Mesenchymal stem cell (in vitro differentiated cells and primary cell): ENCODE measurements at regions not wholly inside any gene's neighbourhood (a gene's known extent, or its start where the extent isn't known, plus 50 kb on each side); places are given as distances from the start of the nearest gene placed in this dataset.

Experiments
- DNase-seq: peaks from one replicate; pipeline ENCODE4 v3.0.0-alpha.2; 2013
- H2AFZ ChIP-seq: one replicate; pipeline ENCODE4 v1.6.1; 2013; ENCODE audit warnings: low read depth, mild to moderate bottlenecking, control low read depth, inconsistent platforms, low read length, moderate library complexity
- H2AK5ac ChIP-seq: 2 replicates; pipeline ENCODE4 v1.6.1; 2013; ENCODE audit warnings: low read length, moderate library complexity, mild to moderate bottlenecking, inconsistent platforms; ENCODE audit not compliant: severe bottlenecking
- H2BK120ac ChIP-seq: one replicate; pipeline ENCODE4 v1.6.1; 2013; ENCODE audit warnings: low read depth, mild to moderate bottlenecking, inconsistent platforms, low read length, moderate library complexity
- H2BK12ac ChIP-seq, 2 experiments: one replicate each; pipeline ENCODE4 v1.6.1; 2013; ENCODE audit warnings: inconsistent platforms in 2 of 2, low read length in 2 of 2, mild to moderate bottlenecking in 2 of 2, moderate library complexity in 2 of 2, control low read depth in 1 of 2
- H2BK15ac ChIP-seq: one replicate; pipeline ENCODE4 v1.6.1; 2013; ENCODE audit warnings: mild to moderate bottlenecking, low read depth, inconsistent platforms; ENCODE audit not compliant: poor library complexity, severe bottlenecking
- H2BK5ac ChIP-seq: 2 replicates; pipeline ENCODE4 v1.6.1; 2013; ENCODE audit warnings: low read depth, mild to moderate bottlenecking, low read length, control low read depth, inconsistent platforms; ENCODE audit not compliant: poor library complexity, severe bottlenecking
- H3K14ac ChIP-seq, 2 experiments: one replicate each; pipeline ENCODE4 v1.6.1; 2013; ENCODE audit warnings: inconsistent platforms in 2 of 2, low read length in 2 of 2, control low read depth in 1 of 2, mild to moderate bottlenecking in 1 of 2, moderate library complexity in 1 of 2
- H3K18ac ChIP-seq, 2 experiments: one replicate each; pipeline ENCODE4 v1.6.1; 2013; ENCODE audit warnings: inconsistent platforms in 2 of 2, low read length in 2 of 2, control low read depth in 1 of 2, low read depth in 1 of 2, mild to moderate bottlenecking in 1 of 2
- H3K23ac ChIP-seq, 2 experiments: one replicate each; pipeline ENCODE4 v1.6.1; 2013; ENCODE audit warnings: inconsistent platforms in 2 of 2, low read length in 2 of 2, mild to moderate bottlenecking in 2 of 2, moderate library complexity in 2 of 2, control low read depth in 1 of 2
- H3K27ac ChIP-seq: 2 replicates; pipeline ENCODE4 v1.5.1; 2013; ENCODE audit warnings: mild to moderate bottlenecking, moderate library complexity, low read length, control low read depth, inconsistent platforms; ENCODE audit not compliant: poor library complexity, severe bottlenecking
- H3K27me3 ChIP-seq, 2 experiments: 2 replicates each; pipeline versions ENCODE4 v1.6.1 to v1.7.0; 2013; ENCODE audit warnings: low read length in 2 of 2, mild to moderate bottlenecking in 2 of 2, moderate library complexity in 2 of 2, control low read depth in 1 of 2, inconsistent platforms in 1 of 2; ENCODE audit not compliant: control insufficient read depth in 1 of 2, insufficient read depth in 1 of 2
- H3K36me3 ChIP-seq, 2 experiments: 2 replicates each; pipeline versions ENCODE4 v1.6.1 to v1.7.0; 2013; ENCODE audit warnings: low read length in 2 of 2, control low read depth in 1 of 2, inconsistent platforms in 1 of 2, low read depth in 1 of 2, mild to moderate bottlenecking in 1 of 2; ENCODE audit not compliant: insufficient read depth in 2 of 2, control insufficient read depth in 1 of 2
- H3K4ac ChIP-seq, 2 experiments: one replicate each; pipeline ENCODE4 v1.6.1; 2013; ENCODE audit warnings: inconsistent platforms in 2 of 2, low read length in 2 of 2, mild to moderate bottlenecking in 2 of 2, moderate library complexity in 2 of 2, control low read depth in 1 of 2, low read depth in 1 of 2
- H3K4me1 ChIP-seq: 2 replicates; pipeline ENCODE4 v1.6.1; 2013; ENCODE audit warnings: low read depth, low read length, control low read depth; ENCODE audit not compliant: control insufficient read depth, insufficient read depth
- H3K4me2 ChIP-seq: 2 replicates; pipeline ENCODE4 v1.6.1; 2013; ENCODE audit warnings: low read length, mild to moderate bottlenecking, inconsistent platforms; ENCODE audit not compliant: poor library complexity, severe bottlenecking
- H3K4me3 ChIP-seq, 2 experiments: 2 replicates each; pipeline versions ENCODE4 v1.5.1 to v1.7.0; 2013; ENCODE audit warnings: low read length in 2 of 2, mild to moderate bottlenecking in 2 of 2, control low read depth in 1 of 2, low read depth in 1 of 2; ENCODE audit not compliant: insufficient read depth in 1 of 2
- H3K79me1 ChIP-seq: replicated peaks from 2 replicates; pipeline ENCODE4 v1.6.1; 2013; ENCODE audit warnings: mild to moderate bottlenecking, control low read depth, low read length, inconsistent platforms; ENCODE audit not compliant: poor library complexity, severe bottlenecking
- H3K9ac ChIP-seq: 2 replicates; pipeline ENCODE4 v1.7.0; 2013; ENCODE audit warnings: mild to moderate bottlenecking, low read length, moderate library complexity
- H3K9me3 ChIP-seq: 2 replicates; pipeline ENCODE4 v1.7.0; 2013; ENCODE audit warnings: mild to moderate bottlenecking, low read length; ENCODE audit not compliant: control insufficient read depth
- H4K8ac ChIP-seq: one replicate; pipeline ENCODE4 v1.6.1; 2013; ENCODE audit warnings: inconsistent platforms, mild to moderate bottlenecking, low read length, moderate library complexity
- H4K91ac ChIP-seq: one replicate; pipeline ENCODE4 v1.6.1; 2013; ENCODE audit warnings: mild to moderate bottlenecking, low read length, inconsistent platforms
- WGBS: methylation state at CpG from one replicate; pipeline ENCODE4 v1.1.7; 2013; ENCODE audit warnings: mixed read lengths; 5-methylcytosine and 5-hydroxymethylcytosine counted together

DNA sequence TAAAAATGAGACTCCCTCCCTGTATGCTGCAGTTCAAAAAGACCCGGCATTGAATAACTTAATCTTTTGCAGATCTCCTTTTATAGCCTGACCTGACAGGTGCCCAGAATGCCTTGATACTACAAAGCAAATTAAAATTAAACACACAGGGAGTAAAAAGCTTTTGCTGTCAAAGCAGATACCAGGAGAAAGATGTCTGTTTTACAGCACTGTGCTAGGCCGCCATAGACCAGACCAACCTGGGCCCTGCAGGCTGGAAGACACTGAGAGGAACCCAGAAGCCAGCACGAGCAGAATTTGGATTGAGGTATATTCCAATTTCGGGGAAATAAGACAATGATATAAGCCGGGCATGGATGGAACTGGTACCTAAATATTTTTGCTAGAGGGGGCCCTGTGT lies 602.8 kb upstream of the SOX11 start:
- no peaks in the 10 kb centered on the region for H3K36me3 ChIP-seq
- H4K8ac ChIP-seq, result no peak overlapping the region
- H3K4me2 ChIP-seq, result no peak overlapping the region
- H3K79me1 ChIP-seq, result no peaks in the 10 kb centered on the region
- no peak overlapping the region for H2BK15ac ChIP-seq
- no peak for DNase-seq
- H2BK5ac ChIP-seq, result no peak overlapping the region
- peaks cover 22% of the 10 kb centered on the region for H3K9me3 ChIP-seq
- H3K4me3 ChIP-seq, result no peak overlapping the region
- H2AFZ ChIP-seq, result no peak overlapping the region
- H3K14ac ChIP-seq, result no peak overlapping the region
- H3K9ac ChIP-seq, result no peak overlapping the region
- no peak overlapping the region for H3K4ac ChIP-seq
- H2BK120ac ChIP-seq, result no peak overlapping the region
- no peaks in the 10 kb centered on the region for H3K27me3 ChIP-seq
- no peak overlapping the region for H2AK5ac ChIP-seq
- H3K4me1 ChIP-seq, result no peaks in the 10 kb centered on the region
- no peak overlapping the region for H2BK12ac ChIP-seq
- no peak overlapping the region for H3K27ac ChIP-seq
- no peak overlapping the region for H4K91ac ChIP-seq
- no peak overlapping the region for H3K18ac ChIP-seq
- WGBS, result 87% methylated on average over 5 of the region's 5 CpGs
- no peak overlapping the region for H3K23ac ChIP-seq

- Histone ChIP-seq H3K14ac (no peak overlapping the region), H3K23ac (no peak overlapping the region), H3K4ac (no peak overlapping the region), H2AK5ac (no peak overlapping the region), H3K79me1 (no peaks in the 10 kb centered on the region), H3K27me3 (no peaks in the 10 kb centered on the region), H4K8ac (no peak overlapping the region), H2BK5ac (no peak overlapping the region), H3K4me2 (no peak overlapping the region), H3K36me3 (no peaks in the 10 kb centered on the region), H2BK120ac (no peak overlapping the region), H2BK15ac (no peak overlapping the region), H3K9me3 (peaks cover 31% of the 10 kb centered on the region), H2AFZ (no peak overlapping the region), H2BK12ac (no peak overlapping the region), H3K18ac (no peak overlapping the region), H3K4me1 (no peaks in the 10 kb centered on the region), H4K91ac (no peak overlapping the region), H3K9ac (no peak overlapping the region), H3K27ac (no peak overlapping the region), H3K4me3 (no peak overlapping the region)
- no peak for DNase-seq
These were observed 599.1 kb upstream of the SOX11 start for GRCh38 chr2:5093056-5093455.

- no peak overlapping the region for H4K8ac ChIP-seq
- no peak overlapping the region for H4K91ac ChIP-seq
- no peaks in the 10 kb centered on the region for H3K79me1 ChIP-seq
- peaks cover 30% of the 10 kb centered on the region for H3K9me3 ChIP-seq
- H2BK12ac ChIP-seq, result no peak overlapping the region
- no peak overlapping the region for H2BK120ac ChIP-seq
- no peak overlapping the region for H2AK5ac ChIP-seq
- no peaks in the 10 kb centered on the region for H3K4me1 ChIP-seq
- H3K14ac ChIP-seq, result no peak overlapping the region
- no peak overlapping the region for H3K4me3 ChIP-seq
- H3K4ac ChIP-seq, result no peak overlapping the region
- no peak overlapping the region for H3K18ac ChIP-seq
- no peak for DNase-seq
- H2AFZ ChIP-seq, result no peak overlapping the region
- no peak overlapping the region for H3K27ac ChIP-seq
- H2BK15ac ChIP-seq, result no peak overlapping the region
- no peak overlapping the region for H3K23ac ChIP-seq
- no peak overlapping the region for H3K4me2 ChIP-seq
- H3K36me3 ChIP-seq, result no peaks in the 10 kb centered on the region
- 42% methylated on average over 7 of the region's 8 CpGs for WGBS
- no peak overlapping the region for H2BK5ac ChIP-seq
- H3K27me3 ChIP-seq, result no peaks in the 10 kb centered on the region
- no peak overlapping the region for H3K9ac ChIP-seq
These were observed 598.7 kb upstream of the SOX11 start for GRCh38 chr2:5093518-5093917.

DNA sequence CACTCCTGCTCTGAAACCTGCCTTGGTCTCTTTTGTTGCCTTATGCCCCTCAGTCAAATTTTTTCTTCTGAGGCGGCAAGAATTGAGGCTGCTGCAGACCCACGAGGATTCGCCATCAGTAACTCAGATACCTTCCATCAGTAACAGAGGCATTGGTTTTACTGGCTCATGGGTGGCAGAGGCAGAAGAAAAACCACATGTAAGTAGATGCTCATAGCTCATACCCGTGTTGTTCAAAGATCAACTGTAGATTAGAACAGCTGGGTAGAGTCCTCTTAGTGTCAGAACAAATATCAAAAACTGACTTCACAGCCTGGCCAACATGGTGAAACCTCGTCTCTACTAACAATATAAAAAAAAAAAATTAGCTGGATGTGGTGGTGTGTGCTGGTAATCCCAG lies 598.0 kb upstream of the SOX11 start:
- H2BK15ac ChIP-seq, result no peak overlapping the region
- H3K9ac ChIP-seq, result no peak overlapping the region
- no peak overlapping the region for H3K4me3 ChIP-seq
- H3K14ac ChIP-seq, result no peak overlapping the region
- H4K8ac ChIP-seq, result no peak overlapping the region
- no peak overlapping the region for H2BK120ac ChIP-seq
- H3K27me3 ChIP-seq, result no peaks in the 10 kb centered on the region
- H2AK5ac ChIP-seq, result no peak overlapping the region
- no peak overlapping the region for H3K27ac ChIP-seq
- H3K79me1 ChIP-seq, result no peaks in the 10 kb centered on the region
- WGBS, result 68% methylated on average over 4 of the region's 5 CpGs
- no peak overlapping the region for H2AFZ ChIP-seq
- H2BK5ac ChIP-seq, result no peak overlapping the region
- no peak overlapping the region for H4K91ac ChIP-seq
- DNase-seq, result no peak
- no peaks in the 10 kb centered on the region for H3K36me3 ChIP-seq
- H2BK12ac ChIP-seq, result no peak overlapping the region
- peaks cover 34% of the 10 kb centered on the region for H3K9me3 ChIP-seq
- no peak overlapping the region for H3K4ac ChIP-seq
- H3K4me1 ChIP-seq, result no peaks in the 10 kb centered on the region
- H3K23ac ChIP-seq, result no peak overlapping the region
- H3K4me2 ChIP-seq, result no peak overlapping the region
- H3K18ac ChIP-seq, result no peak overlapping the region
